Endodermal cell (in vitro differentiated cells): ENCODE measurements at regions not wholly inside any gene's neighbourhood (a gene's known extent, or its start where the extent isn't known, plus 50 kb on each side); places are given as distances from the start of the nearest gene placed in this dataset.

Source experiments
- DNase-seq: peaks from one replicate; pipeline ENCODE4 v3.0.0-alpha.2; 2017
- H3K27ac ChIP-seq: 2 replicates; pipeline ENCODE4 v1.5.1; 2013; ENCODE audit warnings: mild to moderate bottlenecking, low read depth, low read length, moderate library complexity
- H3K27me3 ChIP-seq: 2 replicates; pipeline ENCODE4 v1.6.1; 2013; ENCODE audit warnings: mild to moderate bottlenecking, low read length, moderate library complexity; ENCODE audit not compliant: insufficient read depth, control insufficient read depth, poor library complexity, severe bottlenecking
- H3K36me3 ChIP-seq: 2 replicates; pipeline ENCODE4 v1.7.0; 2013; ENCODE audit warnings: mild to moderate bottlenecking, low read length, moderate library complexity; ENCODE audit not compliant: control insufficient read depth, insufficient read depth
- H3K4me1 ChIP-seq: one replicate; pipeline ENCODE4 v1.7.0; 2013; ENCODE audit warnings: low read length; ENCODE audit not compliant: control insufficient read depth, insufficient read depth
- H3K4me3 ChIP-seq: 2 replicates; pipeline ENCODE4 v1.5.1; 2013; ENCODE audit warnings: mild to moderate bottlenecking, low read length, moderate library complexity
- H3K9ac ChIP-seq: 2 replicates; pipeline ENCODE4 v1.6.1; 2013; ENCODE audit warnings: mild to moderate bottlenecking, low read length, moderate library complexity; ENCODE audit not compliant: poor library complexity, severe bottlenecking; ENCODE audit errors: extremely low read depth
- H3K9me3 ChIP-seq: 2 replicates; pipeline ENCODE4 v1.6.1; 2013; ENCODE audit warnings: mild to moderate bottlenecking, low read length, moderate library complexity; ENCODE audit not compliant: control insufficient read depth
- H3K27ac Mint-ChIP-seq: 2 replicates; pipeline ENCODE4 v1.8.0; 2020; ENCODE audit warnings: mixed read lengths
- H3K27me3 Mint-ChIP-seq: 2 replicates; pipeline ENCODE4 v1.8.0; 2021; ENCODE audit warnings: mild to moderate bottlenecking, mixed read lengths; ENCODE audit not compliant: insufficient read depth
- H3K36me3 Mint-ChIP-seq: 2 replicates; pipeline ENCODE4 v1.8.0; 2020; ENCODE audit warnings: low read depth, mixed read lengths
- H3K4me1 Mint-ChIP-seq: 2 replicates; pipeline ENCODE4 v1.8.0; 2020; ENCODE audit warnings: mixed read lengths
- H3K4me3 Mint-ChIP-seq: 2 replicates; pipeline ENCODE4 v1.8.0; 2020; ENCODE audit warnings: mild to moderate bottlenecking, moderate library complexity, mixed read lengths
- H3K9me3 Mint-ChIP-seq: 2 replicates; pipeline ENCODE4 v1.8.0; 2020; ENCODE audit warnings: mild to moderate bottlenecking, mixed read lengths
- WGBS, 2 experiments: methylation state at CpG; one replicate each; pipeline versions ENCODE4 v1.1.5 to v1.1.7; 2013; ENCODE audit warnings: missing lambda C conversion rate in 2 of 2, mixed read lengths in 1 of 2; ENCODE audit not compliant: insufficient coverage in 1 of 2, insufficient read length in 1 of 2; 5-methylcytosine and 5-hydroxymethylcytosine counted together
- TF ChIP-seq, protein P1 (sequence below): fragments of 200-600 bp; sonication (generic); conservative IDR thresholded peaks from 2 replicates; pipeline ENCODE4 v1.5.0; 2021; ENCODE audit warnings: antibody characterized with exemption, mild to moderate bottlenecking

GRCh38 chr3:184652465-184652864 lies 59.4 kb downstream of the MAGEF1 start:
- H3K4me3 Mint-ChIP-seq: no peak overlapping the region
- H3K36me3 Mint-ChIP-seq: no peaks in the 10 kb centered on the region
- H3K27me3 Mint-ChIP-seq: peaks cover 2% of the 10 kb centered on the region
- DNase-seq: peak; percentile 41
- H3K9me3 Mint-ChIP-seq: peaks cover 5% of the 10 kb centered on the region
- Histone ChIP-seq H3K9ac (no peak overlapping the region), H3K4me1 (peaks cover 12% of the 10 kb centered on the region), H3K27ac (no peak overlapping the region), H3K36me3 (no peaks in the 10 kb centered on the region), H3K9me3 (no peaks in the 10 kb centered on the region), H3K27me3 (no peaks in the 10 kb centered on the region), H3K4me3 (no peak overlapping the region)
- peaks cover 20% of the 10 kb centered on the region for H3K4me1 Mint-ChIP-seq
- WGBS, 2 experiments: 89 to 95% methylated on average over 6 of the region's 6 CpGs
- TF ChIP-seq, protein P1, sequence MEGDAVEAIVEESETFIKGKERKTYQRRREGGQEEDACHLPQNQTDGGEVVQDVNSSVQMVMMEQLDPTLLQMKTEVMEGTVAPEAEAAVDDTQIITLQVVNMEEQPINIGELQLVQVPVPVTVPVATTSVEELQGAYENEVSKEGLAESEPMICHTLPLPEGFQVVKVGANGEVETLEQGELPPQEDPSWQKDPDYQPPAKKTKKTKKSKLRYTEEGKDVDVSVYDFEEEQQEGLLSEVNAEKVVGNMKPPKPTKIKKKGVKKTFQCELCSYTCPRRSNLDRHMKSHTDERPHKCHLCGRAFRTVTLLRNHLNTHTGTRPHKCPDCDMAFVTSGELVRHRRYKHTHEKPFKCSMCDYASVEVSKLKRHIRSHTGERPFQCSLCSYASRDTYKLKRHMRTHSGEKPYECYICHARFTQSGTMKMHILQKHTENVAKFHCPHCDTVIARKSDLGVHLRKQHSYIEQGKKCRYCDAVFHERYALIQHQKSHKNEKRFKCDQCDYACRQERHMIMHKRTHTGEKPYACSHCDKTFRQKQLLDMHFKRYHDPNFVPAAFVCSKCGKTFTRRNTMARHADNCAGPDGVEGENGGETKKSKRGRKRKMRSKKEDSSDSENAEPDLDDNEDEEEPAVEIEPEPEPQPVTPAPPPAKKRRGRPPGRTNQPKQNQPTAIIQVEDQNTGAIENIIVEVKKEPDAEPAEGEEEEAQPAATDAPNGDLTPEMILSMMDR: no peak
- H3K27ac Mint-ChIP-seq: no peak overlapping the region

GRCh38 chr3:184651904-184652303 lies 60.0 kb downstream of the MAGEF1 start:
- Histone ChIP-seq H3K36me3 (no peaks in the 10 kb centered on the region), H3K9me3 (no peaks in the 10 kb centered on the region), H3K9ac (no peak overlapping the region), H3K27me3 (no peaks in the 10 kb centered on the region), H3K27ac (no peak overlapping the region), H3K4me1 (peaks cover 9% of the 10 kb centered on the region), H3K4me3 (no peak overlapping the region)
- TF ChIP-seq, protein P1: no peak
- Mint-ChIP-seq H3K27me3 (peaks cover 2% of the 10 kb centered on the region), H3K4me3 (no peak overlapping the region), H3K9me3 (peaks cover 5% of the 10 kb centered on the region), H3K4me1 (peaks cover 14% of the 10 kb centered on the region), H3K36me3 (no peaks in the 10 kb centered on the region), H3K27ac (no peak overlapping the region)
- WGBS, 2 experiments: 91 to 96% methylated on average over 6 of the region's 6 CpGs
- no peak for DNase-seq

DNA sequence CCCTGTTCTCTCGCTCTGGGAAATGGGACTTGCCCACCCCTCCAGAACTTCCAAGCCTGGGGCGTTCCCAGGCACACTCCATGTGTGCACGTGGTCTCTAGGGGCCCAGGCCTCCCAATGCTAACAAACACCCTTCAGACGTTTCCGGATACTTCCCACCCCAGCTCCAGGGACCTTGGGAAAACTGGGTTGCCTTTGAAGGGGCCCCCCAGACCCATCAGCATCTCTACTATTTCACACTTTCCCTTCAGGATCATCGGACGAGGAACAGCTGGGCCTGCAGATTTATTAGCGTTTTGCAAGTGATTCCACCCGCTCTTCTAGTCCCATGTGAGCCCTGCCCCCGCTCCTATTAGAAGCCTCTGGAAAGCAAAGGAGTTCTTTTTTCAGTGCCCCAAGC lies 63.2 kb downstream of the MAGEF1 start:
- TF ChIP-seq, protein P1: no peak
- no peaks in the 10 kb centered on the region for H3K36me3 Mint-ChIP-seq
- H3K27me3 Mint-ChIP-seq: peaks cover 2% of the 10 kb centered on the region
- peak; percentile 55 for DNase-seq
- Histone ChIP-seq H3K9me3 (no peaks in the 10 kb centered on the region), H3K9ac (no peak overlapping the region), H3K27ac (no peak overlapping the region), H3K4me3 (no peak overlapping the region), H3K4me1 (peaks cover 14% of the 10 kb centered on the region), H3K36me3 (no peaks in the 10 kb centered on the region), H3K27me3 (no peaks in the 10 kb centered on the region)
- peaks cover 27% of the 10 kb centered on the region for H3K4me1 Mint-ChIP-seq
- H3K9me3 Mint-ChIP-seq: no peaks in the 10 kb centered on the region
- WGBS, 2 experiments: 72 to 85% methylated on average over 9 to 10 of the region's 10 CpGs
- no peak overlapping the region for H3K27ac Mint-ChIP-seq
- H3K4me3 Mint-ChIP-seq: no peak overlapping the region
